Astrocyte of the hippocampus (primary cell): ENCODE measurements at regions not wholly inside any gene's neighbourhood (a gene's known extent, or its start where the extent isn't known, plus 50 kb on each side); places are given as distances from the start of the nearest gene placed in this dataset.
A peak's percentile ranks its signal among the peaks of the same experiment; 100 is the strongest.

Experiments
- DNase-seq: peaks from one replicate; pipeline ENCODE4 v3.0.0; 2011; ENCODE audit warnings: low read depth, low spot score

DNA sequence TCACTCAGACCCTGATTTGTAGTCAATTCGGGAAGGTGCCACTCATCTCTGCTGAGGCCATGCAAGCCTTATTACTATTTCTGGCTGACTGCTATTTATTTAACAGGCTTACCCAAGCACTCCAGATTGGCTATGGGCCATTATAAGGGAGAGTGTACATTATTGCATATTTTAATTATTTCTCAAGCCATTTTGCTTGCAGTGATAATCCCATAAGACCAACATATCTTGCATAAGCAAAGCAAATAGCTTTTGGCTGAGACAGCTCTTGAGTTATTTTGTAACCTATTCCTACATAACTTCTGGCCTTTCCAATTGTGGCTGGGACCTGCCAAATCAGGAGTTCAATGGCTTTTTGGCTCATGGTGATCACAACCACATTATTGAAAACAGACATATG, 509.6 kb upstream of the USP15 start:
- no peak for DNase-seq

DNA sequence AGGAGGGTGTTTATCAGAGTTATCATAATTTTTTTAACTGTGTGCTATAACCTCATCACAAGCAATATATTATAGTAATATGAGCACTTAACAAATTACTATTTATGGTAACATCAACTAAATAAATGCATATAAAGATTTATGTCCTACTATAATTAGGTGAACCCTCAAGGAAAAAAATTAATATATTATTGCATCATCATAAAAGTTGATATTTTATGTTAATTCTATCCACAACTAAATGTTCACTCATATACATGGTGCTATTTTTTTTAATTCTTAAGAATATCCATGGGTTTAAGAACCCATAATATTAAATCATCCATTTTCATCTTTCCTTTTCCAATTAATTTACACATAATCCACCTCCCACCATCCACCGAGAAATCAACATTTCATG, 506.0 kb upstream of the USP15 start:
- DNase-seq = no peak

DNA sequence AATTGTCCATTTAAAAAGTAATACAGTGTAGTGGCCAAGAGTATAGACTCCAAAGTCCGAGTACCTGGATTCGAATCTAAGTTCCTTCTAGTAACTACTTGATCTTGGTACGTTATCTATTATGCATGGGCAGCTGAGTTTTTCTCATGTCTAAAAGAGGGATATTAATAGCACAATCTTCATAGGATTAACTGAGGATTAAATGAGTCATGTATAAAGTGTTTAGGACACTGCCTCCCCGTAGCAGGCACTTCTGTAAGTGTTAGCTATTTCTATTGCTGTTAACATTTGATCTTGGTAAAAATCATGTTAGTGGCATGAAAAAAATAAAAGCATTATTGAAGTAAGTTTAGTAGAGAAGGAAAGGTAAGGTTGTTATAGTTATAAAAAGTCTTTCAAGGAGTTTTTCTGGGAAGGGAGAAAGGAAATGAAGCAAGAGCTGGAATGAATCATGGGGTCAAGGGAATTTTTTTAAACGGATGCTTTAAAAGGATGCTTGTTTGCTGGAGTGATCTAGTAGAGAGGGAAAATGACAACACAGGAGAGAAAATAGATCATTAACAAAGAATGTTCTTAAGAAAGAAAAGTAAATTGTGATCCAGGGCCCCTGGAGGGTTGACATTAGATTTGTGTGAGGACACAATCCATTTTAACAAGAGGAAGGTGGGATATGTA, 502.2 kb upstream of the USP15 start:
- no peak for DNase-seq

DNA sequence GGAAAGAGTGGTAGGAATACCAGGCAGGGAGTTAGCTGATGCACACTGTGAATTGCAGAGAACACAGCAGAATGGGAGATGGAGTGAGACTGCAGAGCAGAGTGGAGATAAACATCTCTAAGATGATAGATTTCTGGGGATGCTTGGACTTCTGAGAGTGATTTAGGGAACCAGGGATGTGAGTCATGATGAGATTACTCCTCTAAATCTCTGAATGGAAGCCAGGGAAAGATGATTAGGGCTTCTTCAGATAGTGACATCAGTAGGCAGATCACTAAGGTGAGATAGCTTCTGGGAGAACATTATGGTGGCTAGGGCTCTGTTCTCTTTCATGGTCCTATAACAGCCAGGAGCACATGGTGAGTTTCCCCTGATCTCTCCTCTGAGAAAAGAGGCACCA, 501.5 kb upstream of the USP15 start:
- no peak for DNase-seq

DNA sequence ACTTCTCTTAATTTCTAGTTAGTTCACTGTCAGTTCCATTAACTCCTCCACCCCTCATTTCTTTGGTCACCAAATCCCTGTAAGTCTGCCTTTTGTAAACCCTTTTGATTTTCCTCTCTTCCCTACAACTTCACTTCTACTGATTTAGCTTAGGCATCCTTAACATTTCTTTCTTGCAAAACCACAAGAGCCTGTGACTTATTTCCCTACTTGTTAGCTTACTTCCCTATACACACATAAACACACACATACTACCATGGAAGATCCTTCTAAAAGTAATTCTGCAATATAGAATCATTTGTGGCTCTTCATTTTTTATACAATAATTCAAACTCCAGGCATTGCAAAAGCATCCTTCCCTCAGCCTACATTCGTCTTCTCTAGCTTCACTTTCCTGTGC, 494.3 kb upstream of the USP15 start:
- DNase-seq = no peak

DNA sequence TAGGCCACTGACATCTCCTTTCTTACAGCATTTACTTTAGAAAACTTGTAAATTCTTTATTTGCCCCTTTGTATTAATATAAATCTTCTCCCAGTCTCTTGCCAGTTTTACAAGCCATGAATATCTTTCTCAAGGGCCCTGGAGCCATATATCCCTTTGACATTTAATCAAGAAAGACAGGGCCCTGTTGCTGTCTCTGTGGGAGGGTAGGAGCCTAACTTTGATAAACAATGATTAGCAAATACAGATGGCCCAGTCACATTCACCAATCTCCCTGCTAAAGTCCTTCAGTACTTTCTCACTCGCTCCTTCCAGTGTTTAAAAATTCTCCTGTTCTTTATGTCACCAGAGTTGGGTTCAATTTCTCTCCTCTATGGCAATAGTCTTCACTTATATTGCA, 479.8 kb upstream of the USP15 start:
- DNase-seq = no peak

DNA sequence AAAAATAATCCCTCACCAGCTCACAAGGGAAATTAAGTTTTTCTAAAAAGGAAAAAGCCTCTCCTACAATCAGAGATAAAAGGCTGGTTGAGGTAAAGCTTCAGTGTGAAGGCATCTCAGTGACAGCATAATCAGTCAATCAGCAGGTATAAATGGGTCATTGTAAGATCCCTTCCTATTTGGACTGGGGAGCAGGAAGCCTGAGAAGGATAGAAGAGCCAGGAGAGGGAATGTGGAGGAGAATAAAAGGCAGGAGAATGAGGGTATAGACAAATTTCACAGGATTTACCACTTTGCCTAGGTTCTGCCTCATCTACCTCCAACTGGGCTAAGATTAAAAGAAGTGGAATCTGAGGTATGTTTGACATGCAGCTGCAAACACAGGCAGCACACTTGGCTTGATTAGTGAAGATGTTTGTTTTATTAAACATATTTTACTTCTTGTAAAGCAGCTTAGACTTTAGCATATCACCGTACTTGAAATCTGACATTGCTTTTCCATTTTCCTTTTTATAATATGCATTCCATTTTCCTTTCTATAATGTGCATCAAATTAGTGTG, 479.1 kb upstream of the USP15 start:
- DNase-seq = peak; percentile 17

DNA sequence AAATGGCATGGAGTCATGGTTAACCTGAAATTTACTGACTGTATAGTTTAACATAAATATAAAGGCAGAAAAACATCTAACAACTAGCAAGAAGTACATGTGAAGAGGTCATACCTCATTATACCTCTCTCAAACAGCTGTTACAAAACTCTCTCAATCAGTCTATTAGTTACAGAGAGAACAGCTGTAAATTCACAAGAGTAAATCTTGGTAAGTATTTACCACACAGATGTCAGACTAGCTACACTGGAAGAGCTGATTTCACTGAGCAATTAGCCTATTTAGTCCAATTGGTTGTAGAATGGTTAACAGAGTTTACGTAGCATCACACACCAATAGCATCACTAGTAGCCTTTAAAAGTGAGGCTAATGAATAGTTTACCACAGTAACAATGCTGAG, 463.4 kb upstream of the USP15 start:
- DNase-seq = no peak

DNA sequence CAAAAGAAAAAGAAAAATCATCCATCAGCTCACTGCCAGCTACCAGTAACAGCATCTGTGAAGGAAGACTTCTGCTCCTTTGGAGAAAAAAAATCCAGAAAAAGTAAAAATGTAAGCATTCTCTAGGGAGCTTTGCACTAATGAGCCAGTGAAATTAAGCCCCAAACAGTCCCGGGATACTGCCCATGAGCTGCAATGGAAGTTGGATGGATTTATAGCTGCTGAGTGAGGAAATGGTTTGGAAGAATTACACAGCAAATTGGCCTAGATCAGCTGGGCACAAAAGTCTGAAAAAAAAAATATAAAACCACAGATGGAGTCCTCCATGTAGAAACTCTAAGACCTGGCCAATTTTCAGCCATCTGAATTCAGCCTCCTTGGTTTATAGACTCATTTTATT, 462.9 kb upstream of the USP15 start:
- no peak for DNase-seq

DNA sequence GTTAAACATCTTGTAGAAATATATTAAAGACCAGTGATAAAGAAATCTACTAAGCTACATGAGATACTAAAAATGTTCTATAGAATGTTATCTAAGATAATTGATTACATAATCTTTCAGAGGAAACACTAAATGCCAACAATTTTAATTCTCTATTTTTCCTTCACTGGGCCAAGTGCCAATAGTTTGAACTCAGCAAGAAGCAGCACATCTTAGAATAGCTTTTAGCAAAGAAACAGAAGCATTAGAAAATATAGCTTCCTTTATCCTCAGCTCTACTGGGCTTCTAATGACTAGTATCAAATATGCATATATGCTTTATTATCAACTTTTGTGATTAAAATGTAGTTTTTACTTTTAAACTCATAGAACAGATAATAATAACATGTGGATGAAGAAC, 461.4 kb upstream of the USP15 start:
- DNase-seq = no peak

DNA sequence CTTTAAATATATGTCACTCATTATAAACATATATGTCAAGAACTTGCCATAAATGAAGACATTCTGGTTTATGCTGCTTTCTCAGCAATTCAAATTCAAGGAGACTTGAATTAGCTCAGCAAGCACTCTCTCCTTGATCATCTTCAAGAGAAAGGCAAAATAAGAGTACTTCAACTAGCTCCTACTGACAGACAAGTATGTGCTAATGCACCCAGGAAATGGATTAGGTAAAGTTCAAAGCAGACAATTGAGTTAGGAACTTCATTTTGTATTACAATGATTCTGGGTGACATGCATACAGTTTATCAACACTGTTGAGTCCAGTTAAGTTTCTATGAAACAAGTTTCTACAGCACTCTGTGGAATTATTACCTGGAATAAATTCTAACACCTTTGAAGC, 455.9 kb upstream of the USP15 start:
- DNase-seq = no peak

DNA sequence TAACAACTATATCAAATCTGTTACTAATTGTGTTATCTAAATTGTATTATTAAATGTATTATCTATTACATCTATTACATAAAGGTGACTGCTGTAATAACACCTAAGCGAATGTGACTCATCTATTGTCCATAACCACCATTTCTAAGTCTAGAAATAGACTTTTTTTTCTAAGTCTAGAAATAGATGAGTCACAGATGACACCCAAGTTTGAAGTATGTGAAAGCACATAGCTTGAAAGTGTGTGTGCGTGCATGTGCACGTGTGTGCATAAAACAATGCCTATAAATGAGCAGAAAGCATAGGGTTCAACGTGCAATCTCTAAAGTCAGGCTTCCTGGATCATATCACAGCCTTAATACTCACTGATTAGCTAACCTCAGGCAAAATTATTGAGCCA, 451.3 kb upstream of the USP15 start:
- no peak for DNase-seq

DNA sequence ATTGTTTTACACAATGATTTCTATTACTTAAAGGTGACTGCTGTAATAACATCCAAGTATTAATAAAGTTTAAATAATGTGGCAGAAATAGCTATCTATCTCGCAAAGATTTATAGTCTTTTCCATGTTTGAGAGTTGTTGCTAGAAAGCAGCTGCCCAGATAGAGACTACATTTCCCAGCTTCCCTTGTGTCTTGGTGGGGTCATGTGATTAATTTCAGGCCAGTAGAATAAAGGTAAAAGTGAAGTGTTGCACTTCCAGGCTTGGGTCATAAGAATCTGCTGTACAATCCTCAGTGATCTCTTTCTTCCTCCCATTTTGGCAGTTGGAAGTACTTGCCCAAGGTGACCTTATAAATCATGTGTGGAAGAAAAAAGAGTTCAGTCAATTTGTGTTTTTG, 449.7 kb upstream of the USP15 start:
- DNase-seq = no peak

DNA sequence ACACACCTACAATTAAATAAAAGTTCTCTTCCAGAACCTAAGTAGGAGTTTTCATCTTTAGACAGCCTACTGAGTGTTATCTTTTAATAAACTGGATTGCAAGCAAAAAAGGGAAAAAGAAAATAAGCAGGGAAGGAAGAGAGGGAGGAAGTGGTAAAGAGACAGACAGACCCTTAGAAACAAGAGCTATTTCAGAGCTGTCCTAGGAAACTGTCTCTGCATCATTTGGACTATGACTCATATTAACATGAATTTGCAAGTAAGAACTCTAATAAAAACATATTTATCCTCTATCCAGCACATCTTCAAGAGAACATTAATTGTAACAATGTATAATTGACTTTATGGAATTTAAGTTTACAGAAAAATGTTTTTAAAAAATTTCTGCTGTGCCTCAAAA, 438.8 kb upstream of the USP15 start:
- no peak for DNase-seq

DNA sequence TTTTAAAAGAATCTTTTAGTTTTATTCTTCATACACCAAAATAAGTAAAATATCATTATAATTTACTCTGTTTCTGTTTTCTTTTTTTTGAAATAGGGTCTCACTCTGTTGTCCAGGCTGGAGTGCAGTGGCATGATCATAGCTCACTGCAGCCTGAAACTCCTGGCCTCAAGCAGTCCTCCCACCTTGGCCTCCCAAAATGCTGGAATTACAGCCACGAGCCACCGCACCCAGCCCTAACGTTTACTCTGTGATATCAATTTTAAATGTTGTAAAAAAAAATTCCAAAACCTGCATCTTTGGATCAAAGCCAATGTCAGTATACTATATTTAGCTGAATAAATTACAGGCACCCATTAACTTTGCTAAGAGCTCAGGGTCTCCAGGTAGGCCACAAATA, 437.1 kb upstream of the USP15 start:
- DNase-seq = no peak

DNA sequence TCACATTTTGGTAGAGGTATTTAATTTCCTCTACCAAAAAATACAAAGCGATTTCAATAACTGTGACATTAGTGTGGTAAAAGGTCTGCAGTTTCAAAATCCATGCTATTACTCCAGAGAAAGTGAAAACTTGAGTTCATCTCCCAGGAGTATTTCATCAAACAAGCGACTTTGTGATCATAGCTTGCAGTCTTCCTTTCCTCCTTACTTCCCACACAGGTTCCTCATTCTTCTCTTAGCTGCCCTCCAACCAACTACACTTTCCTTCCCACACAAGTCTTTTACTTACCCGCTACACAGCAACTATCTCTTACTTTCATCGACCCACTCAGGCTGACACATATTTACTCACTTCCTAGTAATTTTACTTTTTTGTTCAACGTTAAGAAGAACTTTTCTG, 413.4 kb upstream of the USP15 start:
- DNase-seq = no peak

DNA sequence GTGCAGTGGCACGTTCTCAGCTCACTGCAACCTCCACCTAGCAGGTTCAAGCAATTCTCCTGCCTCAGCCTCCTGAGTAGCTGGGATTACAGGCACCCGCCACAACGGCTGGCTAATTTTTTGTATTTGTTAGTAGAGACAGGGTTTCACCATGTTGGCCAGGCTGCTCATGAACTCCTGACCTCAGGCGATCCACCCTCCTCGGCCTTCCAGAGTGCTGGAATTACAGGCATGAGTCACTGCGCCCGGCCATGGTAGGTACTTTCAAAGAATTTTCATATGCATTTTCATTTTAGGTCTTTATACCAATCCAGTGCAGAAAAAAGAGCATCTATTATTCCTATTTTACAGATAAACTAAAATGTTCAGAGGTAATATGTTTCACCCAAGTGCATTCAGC, 411.3 kb upstream of the USP15 start:
- DNase-seq = no peak

DNA sequence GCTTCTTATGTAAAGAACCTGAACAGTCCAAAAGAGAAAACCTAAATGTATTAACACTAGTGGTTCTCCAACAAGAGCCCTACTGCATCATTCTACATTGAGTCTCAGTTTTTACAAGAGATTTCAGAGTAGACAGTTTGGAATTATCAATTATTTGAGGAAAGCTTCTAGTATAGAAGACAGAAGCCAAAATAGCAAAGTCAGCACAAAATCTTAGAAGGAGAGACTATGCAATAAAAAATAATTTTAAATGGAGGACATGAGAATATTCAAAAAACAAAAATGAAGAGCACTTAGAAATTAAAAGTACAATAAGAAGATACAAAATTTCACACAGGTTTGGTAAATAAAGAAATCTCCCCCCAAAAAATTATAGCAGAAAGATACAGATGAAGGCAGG, 406.3 kb upstream of the USP15 start:
- DNase-seq = no peak

DNA sequence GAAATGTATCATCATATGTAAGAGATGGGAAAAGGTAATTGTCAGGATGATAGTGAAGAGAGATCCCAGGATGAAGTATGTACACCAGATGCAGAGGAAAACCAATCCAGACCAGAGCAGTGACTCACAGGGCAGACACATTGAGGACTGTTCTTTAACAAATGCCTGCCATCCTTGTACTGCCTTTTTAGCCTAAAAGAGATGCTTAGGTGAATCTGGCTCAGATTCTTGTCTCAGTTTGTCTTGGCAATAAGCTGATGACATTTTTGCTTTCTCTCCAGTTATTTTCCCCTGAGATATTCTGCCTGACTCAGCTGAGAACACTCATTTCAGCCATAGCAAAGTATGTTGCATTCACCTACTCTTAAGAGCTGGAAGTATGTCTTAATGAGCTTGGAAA, 405.3 kb upstream of the USP15 start:
- peak; percentile 60 for DNase-seq

DNA sequence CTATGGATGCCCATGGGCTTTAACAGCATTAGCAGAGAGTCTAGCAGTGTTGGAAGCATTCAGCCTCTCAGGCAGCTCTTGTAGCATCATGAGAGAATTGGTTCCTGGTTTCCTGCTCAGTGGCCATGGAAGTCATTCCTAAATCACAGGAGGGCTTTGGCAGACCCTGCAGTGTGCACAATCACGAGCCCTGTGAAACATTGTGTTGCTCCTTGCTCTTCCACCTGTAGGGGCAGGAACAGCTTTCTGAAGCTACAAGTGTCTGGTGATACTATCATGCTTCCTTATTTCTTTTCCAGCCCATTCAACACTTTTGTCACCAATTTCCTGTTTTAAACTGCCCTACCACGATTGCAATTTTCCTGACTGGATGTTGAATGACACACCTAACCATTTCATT, 402.2 kb upstream of the USP15 start:
- DNase-seq = no peak

DNA sequence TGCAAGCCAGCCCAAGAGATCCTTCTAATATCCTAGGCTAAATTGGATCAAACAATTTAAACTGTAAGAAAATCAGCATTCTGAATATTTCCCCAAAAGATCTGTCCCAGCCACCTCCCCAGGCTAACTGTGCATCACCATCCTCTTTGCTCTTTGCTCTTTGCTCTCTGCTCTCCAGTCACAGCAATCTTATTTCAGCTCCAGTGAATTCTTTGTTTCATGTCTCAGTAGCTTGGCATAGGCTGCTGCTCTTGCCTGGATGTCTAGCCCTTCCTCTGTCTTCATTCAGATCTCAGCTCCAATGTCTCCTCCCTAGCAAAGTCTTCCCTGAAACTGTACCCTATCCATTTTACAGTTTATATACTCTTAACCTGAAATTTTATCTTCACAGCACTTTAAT, 399.8 kb upstream of the USP15 start:
- peak; percentile 12 for DNase-seq

DNA sequence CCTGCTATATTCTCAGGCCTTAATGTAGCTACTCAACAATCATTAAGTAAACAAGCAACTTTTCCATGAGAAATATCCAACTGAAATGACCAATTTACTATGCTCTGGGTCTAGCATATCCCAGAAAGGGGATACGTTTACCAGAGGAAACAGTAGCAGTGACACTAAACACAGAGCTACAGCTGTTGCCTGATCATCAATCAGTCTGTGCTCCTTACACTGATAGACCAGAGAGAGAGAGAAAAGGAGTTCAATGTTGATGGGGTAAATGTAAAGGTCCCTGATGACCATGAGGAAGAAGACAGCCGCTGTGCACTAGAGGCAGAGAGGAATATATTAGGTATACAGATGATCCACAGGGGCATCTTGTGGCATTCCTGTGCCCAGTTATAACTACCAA, 397.2 kb upstream of the USP15 start:
- DNase-seq = no peak

DNA sequence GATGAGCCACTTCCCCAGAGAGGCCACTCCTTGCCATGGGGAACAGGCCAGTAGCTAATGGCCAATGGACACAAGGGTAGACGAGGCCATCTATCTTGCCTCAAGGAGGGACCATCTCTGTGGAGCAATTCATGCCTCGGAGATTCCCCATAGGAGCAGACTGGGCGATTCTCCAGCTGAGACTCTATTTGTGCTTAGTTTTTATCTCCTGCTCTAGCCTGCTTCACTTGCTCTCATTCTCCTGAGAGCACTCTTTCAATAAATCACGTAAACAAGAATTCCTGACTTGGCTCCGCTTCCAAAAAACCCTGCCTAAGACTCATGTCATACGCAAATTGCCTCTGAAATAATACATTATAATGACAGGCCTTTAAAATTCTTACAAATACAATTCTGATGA, 396.4 kb upstream of the USP15 start:
- DNase-seq = no peak

DNA sequence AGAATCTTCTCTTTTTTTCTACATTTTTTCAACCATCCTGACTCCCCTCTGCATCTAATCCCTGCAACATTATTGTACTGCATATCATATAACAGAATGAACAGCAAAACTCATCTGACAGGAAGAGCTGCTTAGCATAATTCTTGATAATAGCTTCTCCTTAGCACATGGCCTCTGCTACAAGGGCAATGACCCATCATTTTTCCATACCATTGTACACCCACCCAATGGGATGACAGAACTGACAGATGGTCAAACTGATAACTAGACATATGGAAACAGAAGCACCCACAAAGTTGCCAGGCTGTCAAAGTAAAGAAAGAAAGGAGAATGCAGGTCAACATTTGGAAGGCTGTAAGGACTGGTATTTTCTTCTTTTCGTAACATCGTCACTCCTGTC, 390.4 kb upstream of the USP15 start:
- no peak for DNase-seq
